H7 (cell line): ENCODE measurements at regions not wholly inside any gene's neighbourhood (a gene's known extent, or its start where the extent isn't known, plus 50 kb on each side); places are given as distances from the start of the nearest gene placed in this dataset.

Experiments
- DNase-seq: peaks from one replicate; pipeline ENCODE4 v3.0.0; 2012
- H3K27me3 ChIP-seq: 2 replicates; pipeline ENCODE4 v1.6.0; 2011; ENCODE audit warnings: mild to moderate bottlenecking, low read length; ENCODE audit not compliant: control insufficient read depth, insufficient read depth
- H3K36me3 ChIP-seq: replicated peaks from 2 replicates; pipeline ENCODE4 v1.5.1; 2011; ENCODE audit warnings: low read length; ENCODE audit not compliant: control insufficient read depth, insufficient read depth
- H3K4me3 ChIP-seq: 2 replicates; pipeline ENCODE4 v1.5.1; 2011; ENCODE audit warnings: low read depth, mild to moderate bottlenecking, control low read depth, low read length, moderate library complexity; ENCODE audit not compliant: insufficient read depth

DNA sequence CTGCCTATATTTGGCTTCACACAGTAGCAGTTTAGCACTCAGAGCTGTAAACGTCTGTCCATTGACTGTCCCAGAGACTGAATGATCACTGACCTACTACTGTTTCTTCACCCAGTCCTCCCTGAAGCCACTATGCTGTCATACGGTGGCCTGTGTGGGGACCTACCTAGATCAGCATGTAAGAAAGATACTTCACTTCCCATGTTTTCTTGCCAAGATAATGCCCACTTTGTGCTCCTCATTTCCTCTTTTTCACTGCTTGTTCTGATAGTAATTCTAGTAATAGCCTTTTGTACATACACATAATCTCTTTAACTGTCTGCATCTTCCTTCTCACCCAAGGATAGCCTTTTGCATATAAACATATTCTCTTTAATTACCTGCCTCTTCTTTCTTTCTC is 109.9 kb upstream of the TIAM2 start:
- no peak overlapping the region for H3K4me3 ChIP-seq

DNA sequence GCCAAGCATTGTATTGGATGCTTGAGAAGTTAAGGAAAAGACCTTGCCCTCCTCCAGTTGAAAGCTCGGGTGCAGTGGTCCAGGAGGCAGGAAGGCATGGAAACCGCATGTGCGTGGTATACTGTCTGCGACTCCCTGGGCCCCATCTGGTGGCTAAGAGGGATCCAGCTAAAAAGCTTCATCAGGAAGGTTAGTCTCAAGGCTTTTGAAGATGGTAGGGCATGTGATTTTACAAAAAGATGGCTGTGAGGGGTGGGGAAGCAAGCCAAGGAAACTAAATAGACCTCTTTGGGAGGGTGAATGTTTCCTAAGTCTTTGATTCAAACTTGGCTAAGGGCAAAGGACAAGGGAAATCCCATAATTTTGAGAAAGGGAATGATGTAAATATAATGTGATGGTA is 109.1 kb upstream of the TIAM2 start:
- no peak for DNase-seq
- Histone ChIP-seq H3K36me3 (no peaks in the 10 kb centered on the region), H3K27me3 (no peaks in the 10 kb centered on the region), H3K4me3 (no peak overlapping the region)

More for the DNA sequence above, 109.9 kb upstream of the TIAM2 start:
- no peaks in the 10 kb centered on the region for H3K27me3 ChIP-seq
- no peak for DNase-seq
- H3K36me3 ChIP-seq = no peaks in the 10 kb centered on the region

DNA sequence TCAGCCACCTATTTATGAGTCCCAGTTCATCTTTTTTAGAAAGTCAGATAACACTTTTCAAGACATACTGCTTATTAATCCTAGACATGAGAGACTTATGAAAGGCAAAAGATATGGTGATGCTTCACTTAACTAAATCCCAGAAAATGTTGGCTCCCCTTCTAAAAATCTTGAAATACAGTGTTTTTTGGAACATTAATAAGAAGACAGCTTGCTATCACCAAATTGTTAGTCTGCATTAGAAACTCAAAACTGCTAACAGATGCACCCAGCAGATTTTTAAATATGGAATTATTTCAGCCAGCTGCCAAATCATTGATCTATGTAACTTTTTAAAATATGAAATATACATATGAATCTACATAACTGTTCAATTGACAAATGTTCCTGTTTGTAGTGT is 108.6 kb upstream of the TIAM2 start:
- Histone ChIP-seq H3K4me3 (no peak overlapping the region), H3K36me3 (no peaks in the 10 kb centered on the region), H3K27me3 (no peaks in the 10 kb centered on the region)
- DNase-seq = no peak

DNA sequence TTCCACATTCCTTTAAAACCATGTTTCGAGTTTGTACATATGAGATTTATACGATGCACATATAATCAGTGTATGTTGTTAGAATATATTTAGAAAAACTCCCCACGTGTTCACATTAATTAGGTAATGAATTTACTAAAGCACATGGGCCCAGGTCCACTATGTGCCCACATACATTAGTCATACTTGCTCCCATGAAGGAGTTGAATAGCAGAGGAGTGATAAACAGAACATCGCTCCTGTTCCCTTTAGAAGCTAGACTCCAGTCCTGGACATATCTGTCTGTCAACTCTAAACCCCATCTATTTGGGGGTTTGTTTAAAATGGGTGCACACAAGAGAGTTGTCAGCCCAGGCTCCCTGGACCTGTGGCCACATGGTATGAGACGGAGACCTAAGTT is 108.1 kb upstream of the TIAM2 start:
- H3K4me3 ChIP-seq = no peak overlapping the region
- no peaks in the 10 kb centered on the region for H3K36me3 ChIP-seq
- no peak for DNase-seq
- no peaks in the 10 kb centered on the region for H3K27me3 ChIP-seq

DNA sequence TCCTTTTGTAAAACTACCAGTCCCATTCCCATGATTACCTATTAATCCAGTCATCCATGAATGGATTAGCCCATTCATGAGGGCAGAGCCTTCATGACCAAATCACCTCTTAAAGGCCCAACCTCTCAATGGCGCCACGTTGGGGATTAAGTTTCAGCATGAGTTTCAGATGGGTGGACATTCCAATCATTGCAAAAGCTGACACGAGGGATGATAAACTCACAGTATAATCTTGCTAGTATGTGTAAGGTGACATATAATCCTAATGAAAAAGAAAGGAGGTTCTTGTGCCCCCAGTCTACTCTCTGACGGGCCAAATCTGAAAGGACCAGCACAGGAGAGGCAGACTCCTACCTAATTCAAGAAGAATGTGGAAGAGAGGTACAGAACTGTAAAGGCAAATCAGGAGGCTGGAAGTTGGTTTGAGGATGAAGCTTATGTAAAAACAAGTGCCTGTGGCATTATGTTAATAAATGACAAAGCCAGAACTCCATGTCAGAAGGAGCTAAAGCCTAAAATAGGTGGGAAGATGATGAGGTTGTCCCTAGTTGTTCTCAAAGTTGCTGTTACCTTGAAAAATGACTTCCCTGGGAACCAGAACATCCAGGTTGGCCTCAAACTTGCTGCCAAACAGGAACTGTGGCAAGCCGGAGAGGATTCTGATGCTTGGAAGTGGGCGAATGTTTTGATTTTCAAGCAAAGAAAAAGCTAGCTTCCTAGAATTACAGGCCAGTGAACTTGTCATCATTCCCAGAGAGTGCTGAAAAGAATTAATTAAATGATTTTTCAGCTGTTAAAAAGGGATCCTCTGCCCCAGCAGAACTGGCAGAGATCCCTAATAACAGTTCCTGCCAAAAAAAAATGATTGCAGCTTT is 106.5 kb upstream of the TIAM2 start:
- DNase-seq = no peak
- H3K4me3 ChIP-seq = no peak overlapping the region
- H3K27me3 ChIP-seq = no peaks in the 10 kb centered on the region
- H3K36me3 ChIP-seq = no peaks in the 10 kb centered on the region

DNA sequence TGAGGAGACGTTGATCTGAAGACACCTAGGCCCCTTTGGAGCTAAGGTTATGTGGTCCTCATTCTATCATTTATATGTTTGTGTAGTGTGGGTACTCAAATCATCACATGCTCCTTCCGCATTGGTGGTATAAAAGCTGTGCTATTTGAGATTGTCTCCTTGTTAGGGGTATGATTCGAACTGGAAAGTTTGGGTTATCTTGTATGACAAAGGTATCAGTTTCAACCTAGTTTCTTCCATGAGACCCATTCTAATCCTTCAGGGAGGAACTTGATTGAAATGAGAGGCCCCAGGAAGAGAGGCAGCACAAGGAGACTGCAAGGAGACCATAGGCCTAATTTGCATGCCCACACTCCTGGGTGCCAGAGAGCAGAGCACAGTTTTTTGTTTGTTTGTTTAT is 104.2 kb upstream of the TIAM2 start:
- no peak for DNase-seq

DNA sequence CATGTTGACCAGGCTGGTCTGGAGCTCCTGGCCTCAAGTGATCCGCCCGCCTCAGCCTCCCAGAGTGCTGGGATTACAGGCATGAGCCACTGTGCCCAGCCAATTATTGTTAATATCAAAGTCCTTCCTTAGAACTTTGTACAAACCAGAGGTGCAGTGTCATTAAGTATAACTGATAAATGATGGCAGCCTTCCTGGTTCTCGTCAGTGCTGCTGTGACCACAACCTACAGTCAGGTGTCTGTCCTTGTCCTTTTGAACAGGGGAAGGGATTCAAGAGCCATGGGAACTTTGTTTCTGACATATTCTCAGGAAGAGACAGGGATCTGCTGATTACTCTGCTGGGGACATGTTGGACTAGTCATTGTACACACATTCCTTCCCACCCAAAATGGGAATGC is 103.2 kb upstream of the TIAM2 start:
- Histone ChIP-seq H3K27me3 (no peaks in the 10 kb centered on the region), H3K36me3 (no peaks in the 10 kb centered on the region), H3K4me3 (no peak overlapping the region)
- no peak for DNase-seq

More for the DNA sequence above, 104.2 kb upstream of the TIAM2 start:
- no peak overlapping the region for H3K4me3 ChIP-seq
- H3K27me3 ChIP-seq = no peaks in the 10 kb centered on the region
- H3K36me3 ChIP-seq = no peaks in the 10 kb centered on the region

DNA sequence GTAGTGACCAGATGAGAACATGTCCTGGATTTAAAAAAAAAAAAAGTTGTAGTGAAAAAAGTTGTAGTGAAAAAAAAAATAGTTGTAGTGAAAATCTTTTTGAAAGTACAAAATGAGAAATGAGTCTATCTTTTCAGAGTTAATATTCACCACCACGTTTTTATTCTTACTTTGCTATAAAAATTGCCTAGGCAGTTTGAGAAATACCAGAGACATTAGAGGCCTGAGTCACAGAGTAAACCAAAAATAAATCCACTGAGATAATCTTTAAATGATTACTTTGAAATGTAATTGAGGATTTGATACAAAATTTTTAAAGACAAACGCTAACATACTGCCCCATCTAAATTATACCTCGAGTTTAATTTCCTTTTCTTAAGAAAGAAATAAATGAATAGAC is 101.2 kb upstream of the TIAM2 start:
- Histone ChIP-seq H3K4me3 (no peak overlapping the region), H3K27me3 (no peaks in the 10 kb centered on the region), H3K36me3 (no peaks in the 10 kb centered on the region)
- DNase-seq = no peak

DNA sequence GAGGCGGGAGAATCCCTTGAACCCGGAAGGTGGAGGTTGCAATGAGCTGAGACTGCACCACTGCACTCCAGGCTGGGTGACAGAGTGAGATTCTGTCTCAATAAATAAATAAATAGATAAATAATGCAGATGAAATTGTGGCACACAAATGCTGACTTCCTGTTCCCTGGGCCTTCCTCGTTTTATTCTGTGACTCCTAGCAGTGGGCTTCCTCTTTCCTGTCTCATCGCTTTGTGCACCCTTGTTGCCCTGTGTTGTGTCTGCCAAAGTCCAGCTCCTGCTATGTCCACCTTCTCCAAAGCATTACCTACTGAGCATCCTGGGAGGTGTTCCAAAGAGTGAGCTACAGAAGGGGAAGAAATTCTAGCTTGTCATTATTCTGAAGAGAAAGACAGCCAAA is 100.2 kb upstream of the TIAM2 start:
- H3K27me3 ChIP-seq = no peaks in the 10 kb centered on the region

DNA sequence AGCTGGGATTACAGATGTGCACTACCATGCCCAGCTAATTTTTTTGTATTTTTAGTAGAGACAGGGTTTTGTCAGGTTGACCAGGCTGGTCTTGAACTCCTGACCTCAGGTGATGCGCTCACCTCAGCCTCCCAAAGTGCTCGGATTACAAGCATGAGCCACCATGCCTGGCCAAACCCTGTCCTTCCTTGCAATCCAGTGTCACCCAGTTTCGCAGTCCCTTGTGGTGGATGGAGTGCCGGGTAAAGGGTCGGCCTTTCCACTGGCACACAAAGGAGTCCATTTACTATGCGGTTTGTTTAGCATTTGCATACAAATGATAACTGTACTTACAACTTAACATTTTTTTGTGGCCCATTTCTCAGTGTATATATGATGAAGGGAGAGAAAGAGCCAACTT is 99.3 kb upstream of the TIAM2 start:
- Histone ChIP-seq H3K4me3 (no peak overlapping the region), H3K36me3 (no peaks in the 10 kb centered on the region), H3K27me3 (no peaks in the 10 kb centered on the region)
- no peak for DNase-seq

More for the DNA sequence above, 100.2 kb upstream of the TIAM2 start:
- DNase-seq = no peak
- H3K4me3 ChIP-seq = no peak overlapping the region
- no peaks in the 10 kb centered on the region for H3K36me3 ChIP-seq

DNA sequence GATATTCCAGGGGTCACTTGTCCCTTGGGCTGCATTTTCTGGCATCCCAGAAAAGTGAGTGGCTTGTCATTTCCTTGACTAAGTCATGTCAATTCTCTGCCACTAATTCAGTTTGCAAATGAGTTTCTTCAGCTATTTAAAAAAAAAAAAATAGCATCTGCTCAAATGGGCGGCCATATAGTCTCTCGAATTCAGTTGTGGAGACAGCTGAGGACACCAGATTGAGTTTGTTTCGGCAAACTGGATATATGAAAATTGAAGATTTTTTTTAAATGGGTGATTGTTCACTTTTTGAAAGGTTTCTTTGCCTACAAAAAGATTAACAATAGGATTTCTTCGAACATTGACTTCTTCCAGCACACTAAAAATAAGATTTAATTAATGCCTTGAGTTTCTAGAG is 96.3 kb upstream of the TIAM2 start:
- Histone ChIP-seq H3K4me3 (no peak overlapping the region), H3K27me3 (no peaks in the 10 kb centered on the region), H3K36me3 (no peaks in the 10 kb centered on the region)
- no peak for DNase-seq

DNA sequence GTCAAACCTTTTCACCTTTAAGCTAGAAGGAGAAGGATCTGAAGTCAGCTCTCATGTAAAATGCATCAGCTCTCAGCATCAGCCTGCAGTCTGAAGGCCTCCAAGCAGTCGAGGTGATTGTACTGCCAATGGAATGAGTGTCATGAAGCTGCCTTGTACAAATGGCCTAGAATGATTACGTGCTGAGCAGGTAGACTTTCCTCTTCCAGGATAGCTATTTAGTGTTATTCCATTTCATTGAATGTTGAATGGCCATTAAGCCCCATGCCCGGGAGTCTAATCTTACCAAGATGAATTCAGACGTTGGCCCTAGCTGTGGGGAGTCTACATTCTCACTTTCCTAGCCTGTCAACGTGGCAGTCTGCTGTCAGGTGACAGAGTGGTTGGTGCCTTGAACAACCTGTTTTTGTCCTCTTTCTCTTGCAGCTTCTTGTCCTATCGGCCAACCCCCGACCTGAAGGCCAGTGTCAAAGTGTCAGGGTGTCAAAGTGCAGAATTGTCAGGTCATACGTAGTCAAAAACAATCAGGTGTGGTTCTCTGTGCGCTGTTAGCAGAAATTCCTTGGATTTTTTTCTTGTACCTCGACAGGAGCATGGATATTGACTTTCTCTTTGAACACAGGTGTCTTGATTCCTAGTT is 95.2 kb upstream of the TIAM2 start:
- no peaks in the 10 kb centered on the region for H3K27me3 ChIP-seq
- no peaks in the 10 kb centered on the region for H3K36me3 ChIP-seq
- no peak for DNase-seq
- no peak overlapping the region for H3K4me3 ChIP-seq

DNA sequence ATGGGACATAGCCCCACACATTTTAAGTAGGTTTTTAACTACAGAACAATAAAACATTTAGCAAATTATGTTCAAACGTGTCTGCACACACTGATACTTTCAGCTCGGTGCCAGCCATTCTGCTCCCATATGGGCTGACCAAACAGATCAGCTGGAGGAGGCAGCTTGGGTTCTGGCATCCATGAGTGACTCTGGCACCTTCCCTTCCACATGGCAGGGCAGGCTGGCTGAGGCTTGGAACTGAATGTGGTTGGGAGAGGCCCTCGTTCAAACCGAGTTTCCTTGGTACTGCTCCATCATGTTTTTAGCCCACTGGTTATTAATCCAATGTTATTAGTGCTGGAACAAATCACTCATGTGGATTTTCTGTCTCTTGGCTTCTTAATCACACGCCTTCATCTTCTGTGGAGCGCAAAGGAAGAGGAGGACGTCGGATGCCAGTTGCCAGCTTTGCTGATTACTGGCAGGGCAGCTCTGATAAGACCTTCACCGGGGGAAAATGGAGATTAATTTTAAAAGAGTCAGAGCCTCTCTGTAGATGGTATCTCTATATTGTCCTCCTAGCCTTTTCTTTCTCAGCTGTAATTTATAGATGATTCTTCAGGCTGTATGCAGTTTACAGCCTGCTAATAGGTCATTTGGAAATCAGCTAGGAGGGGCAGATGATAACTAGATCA is 93.1 kb upstream of the TIAM2 start:
- DNase-seq = no peak
- Histone ChIP-seq H3K4me3 (no peak overlapping the region), H3K27me3 (no peaks in the 10 kb centered on the region), H3K36me3 (no peaks in the 10 kb centered on the region)

DNA sequence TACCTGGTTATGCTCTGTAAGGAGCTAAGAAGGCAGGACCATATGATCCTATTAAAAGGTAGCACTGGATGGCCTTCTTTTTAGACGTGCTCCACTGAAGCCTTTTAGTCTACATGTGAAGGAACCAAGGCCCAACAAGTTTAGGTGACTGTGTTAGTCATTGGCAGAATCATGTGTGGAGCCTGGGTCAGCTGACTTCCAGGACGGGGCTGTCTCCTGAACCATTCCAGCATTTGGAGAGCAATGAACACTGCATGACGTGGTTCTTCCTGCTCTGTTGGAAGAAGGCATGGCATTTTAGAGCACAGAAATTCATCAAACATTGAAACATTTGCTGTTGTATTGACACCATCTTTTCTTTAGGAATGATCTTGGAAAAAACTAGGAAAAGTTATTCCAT is 87.8 kb upstream of the TIAM2 start:
- no peak overlapping the region for H3K4me3 ChIP-seq
- no peaks in the 10 kb centered on the region for H3K27me3 ChIP-seq
- DNase-seq = no peak
- H3K36me3 ChIP-seq = no peaks in the 10 kb centered on the region

DNA sequence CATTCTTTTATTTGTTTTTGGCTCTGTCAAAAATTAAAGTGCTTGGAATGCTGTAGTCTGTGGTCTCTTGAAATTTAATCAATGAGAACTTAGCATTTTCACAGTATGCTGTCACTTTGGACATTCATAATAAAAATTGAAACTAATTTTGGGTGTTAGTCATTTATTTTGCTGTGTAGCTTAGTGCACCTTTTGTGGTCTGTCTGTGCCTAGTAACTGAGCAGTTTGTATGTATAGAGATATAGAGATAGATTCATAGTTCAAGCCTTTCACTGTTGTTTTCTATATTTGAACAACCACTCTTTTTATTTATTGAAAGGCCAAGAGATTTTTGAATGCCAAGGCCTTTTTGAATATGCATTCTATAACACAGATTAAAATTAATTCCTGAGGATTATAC is 86.4 kb upstream of the TIAM2 start:
- DNase-seq = no peak
- no peaks in the 10 kb centered on the region for H3K27me3 ChIP-seq
- H3K36me3 ChIP-seq = no peaks in the 10 kb centered on the region
- no peak overlapping the region for H3K4me3 ChIP-seq
